ENCODE measurements at regions not wholly inside any gene's neighbourhood (a gene's known extent, or its start where the extent isn't known, plus 50 kb on each side); places are given as distances from the start of the nearest gene placed in this dataset.

DNA sequence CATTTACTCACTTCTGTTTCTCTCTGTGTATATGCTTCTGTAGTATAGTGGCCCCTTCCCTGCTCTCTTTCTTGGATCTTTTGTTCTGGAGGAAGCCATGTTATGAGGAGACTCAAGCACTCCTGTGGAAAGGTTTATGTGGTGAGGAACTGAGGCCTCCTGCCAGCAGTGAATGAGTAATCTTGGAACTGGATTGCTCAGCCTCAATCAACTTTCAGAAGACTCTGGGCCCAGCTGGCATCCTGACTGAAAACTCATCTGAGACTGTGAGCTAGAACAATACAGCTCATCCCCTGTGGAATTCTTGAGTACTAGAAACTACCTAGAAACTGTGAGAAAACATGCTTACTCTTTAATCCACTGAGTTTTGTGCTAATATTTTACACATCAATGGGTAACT is 133.1 kb upstream of the ZKSCAN2 start:
- Histone ChIP-seq H3K23ac (ENCODE audit: low read length in 2 of 2) (no peak overlapping the region), H2BK12ac (ENCODE audit: low read length in 2 of 2) (no peak overlapping the region), H3K14ac (ENCODE audit: low read length in 2 of 2) (no peak overlapping the region), H3K4me1 (ENCODE audit: control insufficient read depth, insufficient read depth, low read depth, low read length) (no peaks in the 10 kb centered on the region), H3K4ac (ENCODE audit: low read depth in 1 of 2, low read length in 2 of 2) (no peak overlapping the region), H2BK15ac (ENCODE audit: low read depth, poor library complexity, severe bottlenecking) (no peak overlapping the region), H2BK5ac (ENCODE audit: low read depth, low read length, poor library complexity, severe bottlenecking) (no peak overlapping the region), H3K18ac (ENCODE audit: low read depth in 1 of 2, low read length in 2 of 2) (no peak overlapping the region), H4K91ac (ENCODE audit: low read length) (no peak overlapping the region), H3K9ac (ENCODE audit: low read length) (no peak overlapping the region), H2BK120ac (ENCODE audit: low read depth, low read length) (no peak overlapping the region), H3K36me3 (ENCODE audit: control insufficient read depth in 1 of 2, insufficient read depth in 2 of 2, low read depth in 1 of 2, low read length in 2 of 2) (no peaks in the 10 kb centered on the region), H2AK5ac (ENCODE audit: low read length, severe bottlenecking) (no peak overlapping the region), H3K4me2 (ENCODE audit: low read length, poor library complexity, severe bottlenecking) (no peak overlapping the region), H3K9me3 (ENCODE audit: control insufficient read depth, low read length) (peaks cover 26% of the 10 kb centered on the region), H3K79me1 (replicated peaks; ENCODE audit: low read length, poor library complexity, severe bottlenecking) (no peaks in the 10 kb centered on the region), H3K4me3 (ENCODE audit: insufficient read depth in 1 of 2, low read depth in 1 of 2, low read length in 2 of 2) (no peak overlapping the region), H2AFZ (ENCODE audit: low read depth, low read length) (no peak overlapping the region), H4K8ac (ENCODE audit: low read length) (no peak overlapping the region), H3K27me3 (ENCODE audit: control insufficient read depth in 1 of 2, insufficient read depth in 1 of 2, low read length in 2 of 2) (no peaks in the 10 kb centered on the region), H3K27ac (ENCODE audit: low read length, poor library complexity, severe bottlenecking) (no peak overlapping the region)
- DNase-seq = no peak

DNA sequence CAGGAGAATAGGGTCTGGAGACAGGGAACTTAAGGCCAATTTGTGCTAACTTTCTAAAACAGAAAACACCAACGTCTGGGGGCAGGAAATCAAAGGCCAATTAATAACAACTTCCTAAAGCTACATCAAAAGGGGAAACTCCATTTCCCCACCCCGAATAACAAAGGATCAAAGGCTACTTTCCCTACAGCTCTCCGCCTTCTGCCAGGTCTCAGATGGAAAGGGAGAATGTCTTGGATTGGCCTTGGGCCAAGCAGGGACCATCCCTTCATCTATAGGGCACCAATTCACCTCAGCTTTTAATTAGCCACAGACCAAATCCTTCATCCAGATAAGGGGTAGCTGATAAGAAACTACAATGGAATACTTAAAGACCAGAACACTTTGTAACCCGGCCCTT is 116.9 kb upstream of the ZKSCAN2 start:
- H2BK5ac ChIP-seq (ENCODE audit: low read depth, low read length, poor library complexity, severe bottlenecking) = no peak overlapping the region
- no peaks in the 10 kb centered on the region for H3K4me1 ChIP-seq (ENCODE audit: control insufficient read depth, insufficient read depth, low read depth, low read length)
- H3K4ac ChIP-seq (ENCODE audit: low read depth in 1 of 2, low read length in 2 of 2) = no peak overlapping the region
- no peak overlapping the region for H4K91ac ChIP-seq (ENCODE audit: low read length)
- no peak overlapping the region for H2BK120ac ChIP-seq (ENCODE audit: low read depth, low read length)
- no peak overlapping the region for H3K4me3 ChIP-seq (ENCODE audit: insufficient read depth in 1 of 2, low read depth in 1 of 2, low read length in 2 of 2)
- H3K9ac ChIP-seq (ENCODE audit: low read length) = no peak overlapping the region
- H3K36me3 ChIP-seq (ENCODE audit: control insufficient read depth in 1 of 2, insufficient read depth in 2 of 2, low read depth in 1 of 2, low read length in 2 of 2) = no peaks in the 10 kb centered on the region
- H3K18ac ChIP-seq (ENCODE audit: low read depth in 1 of 2, low read length in 2 of 2) = no peak overlapping the region
- H3K27ac ChIP-seq (ENCODE audit: low read length, poor library complexity, severe bottlenecking) = no peak overlapping the region
- no peak for DNase-seq
- no peak overlapping the region for H2BK15ac ChIP-seq (ENCODE audit: low read depth, poor library complexity, severe bottlenecking)
- H3K23ac ChIP-seq (ENCODE audit: low read length in 2 of 2) = no peak overlapping the region
- H4K8ac ChIP-seq (ENCODE audit: low read length) = no peak overlapping the region
- no peaks in the 10 kb centered on the region for H3K9me3 ChIP-seq (ENCODE audit: control insufficient read depth, low read length)
- WGBS = 21% methylated on average over 3 of the region's 4 CpGs
- H3K14ac ChIP-seq (ENCODE audit: low read length in 2 of 2) = no peak overlapping the region
- H2AFZ ChIP-seq (ENCODE audit: low read depth, low read length) = no peak overlapping the region
- no peak overlapping the region for H2AK5ac ChIP-seq (ENCODE audit: low read length, severe bottlenecking)
- H3K27me3 ChIP-seq (ENCODE audit: control insufficient read depth in 1 of 2, insufficient read depth in 1 of 2, low read length in 2 of 2) = no peaks in the 10 kb centered on the region
- H3K79me1 ChIP-seq (replicated peaks; ENCODE audit: low read length, poor library complexity, severe bottlenecking) = no peaks in the 10 kb centered on the region
- no peak overlapping the region for H2BK12ac ChIP-seq (ENCODE audit: low read length in 2 of 2)
- H3K4me2 ChIP-seq (ENCODE audit: low read length, poor library complexity, severe bottlenecking) = no peak overlapping the region

DNA sequence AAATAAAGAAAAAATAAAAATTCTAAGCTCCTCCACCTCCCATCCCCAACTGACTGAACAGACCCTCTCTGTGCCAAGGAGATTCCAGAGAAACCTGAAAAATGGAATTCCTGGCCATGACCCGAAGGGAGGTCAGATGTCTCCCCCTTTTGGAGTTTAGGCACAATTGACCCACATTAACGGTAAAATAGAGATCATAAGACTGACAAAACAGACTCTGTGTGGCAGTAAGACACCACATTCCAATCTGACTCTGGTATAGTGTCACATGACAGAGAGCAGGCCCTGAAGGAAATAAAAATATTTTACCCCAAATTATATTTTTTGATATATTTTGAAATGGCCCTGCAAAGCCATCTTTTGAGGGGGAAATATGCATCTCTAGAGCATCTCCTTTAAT is 115.1 kb upstream of the ZKSCAN2 start:
- no peak overlapping the region for H3K4ac ChIP-seq (ENCODE audit: low read depth in 1 of 2, low read length in 2 of 2)
- H2BK12ac ChIP-seq (ENCODE audit: low read length in 2 of 2) = no peak overlapping the region
- no peaks in the 10 kb centered on the region for H3K9me3 ChIP-seq (ENCODE audit: control insufficient read depth, low read length)
- H3K27ac ChIP-seq (ENCODE audit: low read length, poor library complexity, severe bottlenecking) = no peak overlapping the region
- H3K18ac ChIP-seq (ENCODE audit: low read depth in 1 of 2, low read length in 2 of 2) = no peak overlapping the region
- no peaks in the 10 kb centered on the region for H3K79me1 ChIP-seq (replicated peaks; ENCODE audit: low read length, poor library complexity, severe bottlenecking)
- no peaks in the 10 kb centered on the region for H3K36me3 ChIP-seq (ENCODE audit: control insufficient read depth in 1 of 2, insufficient read depth in 2 of 2, low read depth in 1 of 2, low read length in 2 of 2)
- no peak overlapping the region for H2BK120ac ChIP-seq (ENCODE audit: low read depth, low read length)
- no peak for DNase-seq
- no peak overlapping the region for H2BK15ac ChIP-seq (ENCODE audit: low read depth, poor library complexity, severe bottlenecking)
- no peak overlapping the region for H2AK5ac ChIP-seq (ENCODE audit: low read length, severe bottlenecking)
- no peak overlapping the region for H2AFZ ChIP-seq (ENCODE audit: low read depth, low read length)
- H4K8ac ChIP-seq (ENCODE audit: low read length) = no peak overlapping the region
- H4K91ac ChIP-seq (ENCODE audit: low read length) = no peak overlapping the region
- H3K4me2 ChIP-seq (ENCODE audit: low read length, poor library complexity, severe bottlenecking) = no peak overlapping the region
- no peak overlapping the region for H3K23ac ChIP-seq (ENCODE audit: low read length in 2 of 2)
- H3K27me3 ChIP-seq (ENCODE audit: control insufficient read depth in 1 of 2, insufficient read depth in 1 of 2, low read length in 2 of 2) = no peaks in the 10 kb centered on the region
- no peak overlapping the region for H3K4me3 ChIP-seq (ENCODE audit: insufficient read depth in 1 of 2, low read depth in 1 of 2, low read length in 2 of 2)
- WGBS = 64% methylated on average over 2 of the region's 2 CpGs
- H3K9ac ChIP-seq (ENCODE audit: low read length) = no peak overlapping the region
- no peaks in the 10 kb centered on the region for H3K4me1 ChIP-seq (ENCODE audit: control insufficient read depth, insufficient read depth, low read depth, low read length)
- no peak overlapping the region for H3K14ac ChIP-seq (ENCODE audit: low read length in 2 of 2)
- no peak overlapping the region for H2BK5ac ChIP-seq (ENCODE audit: low read depth, low read length, poor library complexity, severe bottlenecking)

DNA sequence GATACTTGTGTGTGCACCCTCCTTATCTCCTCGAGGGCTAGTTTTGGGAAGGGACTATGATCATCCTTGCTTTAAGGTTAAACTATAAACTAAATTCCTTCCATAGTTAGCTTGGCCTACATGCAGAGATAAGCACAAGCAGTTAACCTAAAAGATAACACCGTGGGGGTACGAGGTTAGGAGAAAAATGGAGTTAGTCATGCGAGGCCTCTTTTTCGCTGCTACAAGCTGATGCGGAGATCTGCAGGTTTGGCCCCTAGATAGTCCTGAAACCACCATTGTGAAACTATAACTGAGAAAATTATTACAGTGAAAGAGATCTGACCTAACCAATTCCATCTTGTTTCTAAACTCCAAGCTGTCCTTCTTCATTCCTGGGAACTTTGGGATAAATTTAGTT is 113.7 kb upstream of the ZKSCAN2 start:
- Histone ChIP-seq H3K9ac (ENCODE audit: low read length) (no peak overlapping the region), H3K4me3 (ENCODE audit: insufficient read depth in 1 of 2, low read depth in 1 of 2, low read length in 2 of 2) (no peak overlapping the region), H2BK120ac (ENCODE audit: low read depth, low read length) (no peak overlapping the region), H2AK5ac (ENCODE audit: low read length, severe bottlenecking) (no peak overlapping the region), H3K36me3 (ENCODE audit: control insufficient read depth in 1 of 2, insufficient read depth in 2 of 2, low read depth in 1 of 2, low read length in 2 of 2) (no peaks in the 10 kb centered on the region), H3K27ac (ENCODE audit: low read length, poor library complexity, severe bottlenecking) (no peak overlapping the region), H3K79me1 (replicated peaks; ENCODE audit: low read length, poor library complexity, severe bottlenecking) (no peaks in the 10 kb centered on the region), H3K4ac (ENCODE audit: low read depth in 1 of 2, low read length in 2 of 2) (no peak overlapping the region), H2BK15ac (ENCODE audit: low read depth, poor library complexity, severe bottlenecking) (no peak overlapping the region), H3K23ac (ENCODE audit: low read length in 2 of 2) (no peak overlapping the region), H2BK5ac (ENCODE audit: low read depth, low read length, poor library complexity, severe bottlenecking) (no peak overlapping the region), H3K14ac (ENCODE audit: low read length in 2 of 2) (no peak overlapping the region), H4K8ac (ENCODE audit: low read length) (no peak overlapping the region), H3K4me1 (ENCODE audit: control insufficient read depth, insufficient read depth, low read depth, low read length) (no peaks in the 10 kb centered on the region), H4K91ac (ENCODE audit: low read length) (no peak overlapping the region), H2AFZ (ENCODE audit: low read depth, low read length) (no peak overlapping the region), H3K4me2 (ENCODE audit: low read length, poor library complexity, severe bottlenecking) (no peak overlapping the region), H3K18ac (ENCODE audit: low read depth in 1 of 2, low read length in 2 of 2) (no peak overlapping the region), H3K9me3 (ENCODE audit: control insufficient read depth, low read length) (no peaks in the 10 kb centered on the region), H3K27me3 (ENCODE audit: control insufficient read depth in 1 of 2, insufficient read depth in 1 of 2, low read length in 2 of 2) (no peaks in the 10 kb centered on the region), H2BK12ac (ENCODE audit: low read length in 2 of 2) (no peak overlapping the region)
- 69% methylated on average over 4 of the region's 6 CpGs for WGBS
- DNase-seq = no peak

Measured in mesenchymal stem cell (in vitro differentiated cells and primary cell).